ENCODE measurements at regions not wholly inside any gene's neighbourhood (a gene's known extent, or its start where the extent isn't known, plus 50 kb on each side); places are given as distances from the start of the nearest gene placed in this dataset.

DNA sequence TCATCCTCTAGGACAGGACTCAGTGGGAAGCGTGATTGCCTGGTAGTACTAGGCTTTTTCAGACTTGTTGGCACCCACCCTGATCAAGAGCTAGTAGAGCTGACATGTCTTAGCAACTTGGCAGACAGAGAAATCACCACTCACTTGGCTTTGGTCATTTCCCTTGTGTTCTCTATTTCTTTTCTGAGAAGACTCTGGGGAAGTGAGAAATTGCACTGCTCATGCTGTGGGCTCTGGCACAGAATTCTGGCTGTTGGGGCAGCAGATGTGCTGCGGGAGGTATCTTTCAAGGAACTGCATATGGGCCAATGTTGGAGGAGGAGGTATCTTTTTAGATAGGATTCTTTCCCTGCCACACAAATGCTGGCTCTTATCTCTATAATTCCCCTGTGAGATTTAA is 529.1 kb upstream of the MEX3C start:
- TF ChIP-seq, protein P1, sequence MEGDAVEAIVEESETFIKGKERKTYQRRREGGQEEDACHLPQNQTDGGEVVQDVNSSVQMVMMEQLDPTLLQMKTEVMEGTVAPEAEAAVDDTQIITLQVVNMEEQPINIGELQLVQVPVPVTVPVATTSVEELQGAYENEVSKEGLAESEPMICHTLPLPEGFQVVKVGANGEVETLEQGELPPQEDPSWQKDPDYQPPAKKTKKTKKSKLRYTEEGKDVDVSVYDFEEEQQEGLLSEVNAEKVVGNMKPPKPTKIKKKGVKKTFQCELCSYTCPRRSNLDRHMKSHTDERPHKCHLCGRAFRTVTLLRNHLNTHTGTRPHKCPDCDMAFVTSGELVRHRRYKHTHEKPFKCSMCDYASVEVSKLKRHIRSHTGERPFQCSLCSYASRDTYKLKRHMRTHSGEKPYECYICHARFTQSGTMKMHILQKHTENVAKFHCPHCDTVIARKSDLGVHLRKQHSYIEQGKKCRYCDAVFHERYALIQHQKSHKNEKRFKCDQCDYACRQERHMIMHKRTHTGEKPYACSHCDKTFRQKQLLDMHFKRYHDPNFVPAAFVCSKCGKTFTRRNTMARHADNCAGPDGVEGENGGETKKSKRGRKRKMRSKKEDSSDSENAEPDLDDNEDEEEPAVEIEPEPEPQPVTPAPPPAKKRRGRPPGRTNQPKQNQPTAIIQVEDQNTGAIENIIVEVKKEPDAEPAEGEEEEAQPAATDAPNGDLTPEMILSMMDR (IDR thresholded peaks at IDR 0.05) = no peak
- TF ChIP-seq POLR2A (IDR thresholded peaks at IDR 0.05) = no peak

All from uterus (tissue), 2 donors.